GM19468 (cell line): ENCODE measurements at regions not wholly inside any gene's neighbourhood (a gene's known extent, or its start where the extent isn't known, plus 50 kb on each side); places are given as distances from the start of the nearest gene placed in this dataset.

Experiments
- ATAC-seq: cut with Tn5 transposase; IDR thresholded peaks from one replicate; pipeline ENCODE4 v1.9.1; 2021; ENCODE audit warnings: mild to moderate bottlenecking, moderate library complexity, moderate number of reproducible peaks; ENCODE audit not compliant: unreplicated experiment; ENCODE audit errors: extremely low read depth

GRCh38 chr2:176534798-176535466 lies 265.7 kb downstream of the MTX2 start:
- no peak for ATAC-seq

GRCh38 chr2:176535467-176536113 lies 266.3 kb downstream of the MTX2 start:
- no peak for ATAC-seq

- no peak for ATAC-seq
Observed at GRCh38 chr2:176536439-176537133, 267.3 kb downstream of the MTX2 start.

- no peak for ATAC-seq
Observed at GRCh38 chr2:176537932-176538331, 268.7 kb downstream of the MTX2 start.

GRCh38 chr2:176540995-176541394 lies 271.8 kb downstream of the MTX2 start:
- ATAC-seq, result no peak

GRCh38 chr2:176542476-176542875 lies 273.2 kb downstream of the MTX2 start:
- ATAC-seq, result no peak

- no peak for ATAC-seq
Observed at GRCh38 chr2:176544557-176544956, 275.3 kb downstream of the MTX2 start.

- no peak for ATAC-seq
Observed at GRCh38 chr2:176544991-176545956, 276.0 kb downstream of the MTX2 start.

GRCh38 chr2:176546550-176546949 lies 277.3 kb downstream of the MTX2 start:
- ATAC-seq, result no peak

GRCh38 chr2:176552501-176553135 lies 283.4 kb downstream of the MTX2 start:
- no peak for ATAC-seq

- no peak for ATAC-seq
Observed at GRCh38 chr2:176553685-176554100, 284.5 kb downstream of the MTX2 start.

- ATAC-seq, result no peak
Observed at GRCh38 chr2:176554101-176555048, 285.1 kb downstream of the MTX2 start.

- no peak for ATAC-seq
Observed at GRCh38 chr2:176555112-176555511, 285.9 kb downstream of the MTX2 start.

GRCh38 chr2:176555781-176556180 lies 286.5 kb downstream of the MTX2 start:
- no peak for ATAC-seq

GRCh38 chr2:176556373-176556772 lies 287.1 kb downstream of the MTX2 start:
- ATAC-seq, result no peak

GRCh38 chr2:176557821-176558220 lies 288.6 kb downstream of the MTX2 start:
- no peak for ATAC-seq

GRCh38 chr2:176558574-176559140 lies 289.4 kb downstream of the MTX2 start:
- no peak for ATAC-seq

GRCh38 chr2:176560296-176560695 lies 291.1 kb downstream of the MTX2 start:
- ATAC-seq, result no peak
